Mucosa of descending colon (tissue), 3 donors: ENCODE measurements at regions not wholly inside any gene's neighbourhood (a gene's known extent, or its start where the extent isn't known, plus 50 kb on each side); places are given as distances from the start of the nearest gene placed in this dataset.

ENCODE experiments used
- ATAC-seq: fragments of 200-7000 bp; cut with Tn5 transposase; one replicate; pipeline ENCODE4 v1.9.1; 2020; ENCODE audit warnings: mild to moderate bottlenecking, moderate library complexity
- DNase-seq, 3 donors: peaks; one replicate each; pipeline ENCODE4 v3.0.0-alpha.2; 2020
- H3K36me3 ChIP-seq: fragments of 200-600 bp; one replicate; pipeline ENCODE4 v1.8.0; 2021; ENCODE audit warnings: low read depth, mild to moderate bottlenecking
- H3K4me1 ChIP-seq: fragments of 200-600 bp; one replicate; pipeline ENCODE4 v1.8.0; 2021; ENCODE audit warnings: low read depth, mild to moderate bottlenecking
- H3K4me3 ChIP-seq: fragments of 200-600 bp; one replicate; pipeline ENCODE4 v1.8.0; 2021; ENCODE audit warnings: mild to moderate bottlenecking
- H3K9me3 ChIP-seq: fragments of 200-600 bp; one replicate; pipeline ENCODE4 v1.8.0; 2021; ENCODE audit warnings: mild to moderate bottlenecking
- CTCF ChIP-seq: fragments of 200-600 bp; IDR thresholded peaks from one replicate; pipeline ENCODE4 v1.8.0; 2022; ENCODE audit warnings: antibody characterized with exemption, mild to moderate bottlenecking
- intact Hi-C, 2 donors: fragments of 100-400 bp; cut with DNase I in 1 of 2; cut with micrococcal nuclease in 1 of 2; formaldehyde crosslinking; loops; one replicate each; pipeline versions ENCODE4 v1.11.0 to v1.11.1; 2022; cut with DNase I, micrococcal nuclease
- donor health status: DM: no; HTN: no; CAD: no; lungs with moderate emphysema.
- donor health status: DM: no; HTN: no; CAD: no.
- donor health status: DM: no; HTN: yes; CAD: no.

GRCh38 chr7:22581099-22581498 lies 81.1 kb upstream of the STEAP1B start:
- no peak for TF ChIP-seq CTCF
- intact Hi-C loops = no loop called here
- H3K9me3 ChIP-seq = no peaks in the 10 kb centered on the region
- no peaks in the 10 kb centered on the region for H3K36me3 ChIP-seq
- no peak for ATAC-seq
- no peak for DNase-seq
- no peak overlapping the region for H3K4me3 ChIP-seq
- no peaks in the 10 kb centered on the region for H3K4me1 ChIP-seq

GRCh38 chr7:22579961-22580360 lies 80.0 kb upstream of the STEAP1B start:
- DNase-seq (no peak), ATAC-seq (no peak)
- intact Hi-C loops = no loop called here
- TF ChIP-seq CTCF = no peak
- H3K4me3 ChIP-seq = no peak overlapping the region
- H3K9me3 ChIP-seq = no peaks in the 10 kb centered on the region
- H3K36me3 ChIP-seq = no peaks in the 10 kb centered on the region
- no peaks in the 10 kb centered on the region for H3K4me1 ChIP-seq

GRCh38 chr7:22578007-22578733 lies 78.2 kb upstream of the STEAP1B start:
- no peaks in the 10 kb centered on the region for H3K9me3 ChIP-seq
- no peak overlapping the region for H3K4me3 ChIP-seq
- no peak for TF ChIP-seq CTCF
- intact Hi-C loops = no loop called here
- no peaks in the 10 kb centered on the region for H3K4me1 ChIP-seq
- no peak for ATAC-seq
- DNase-seq = no peak
- no peaks in the 10 kb centered on the region for H3K36me3 ChIP-seq

- Histone ChIP-seq H3K4me3 (no peak overlapping the region), H3K9me3 (no peaks in the 10 kb centered on the region), H3K36me3 (no peaks in the 10 kb centered on the region), H3K4me1 (no peaks in the 10 kb centered on the region)
- DNase-seq (peak in 1 of 3 donors; percentile 25), ATAC-seq (peak; percentile 70)
- no peak for TF ChIP-seq CTCF
- intact Hi-C loops = no loop called here
These were observed 77.5 kb upstream of the STEAP1B start for GRCh38 chr7:22577470-22578001.

- Histone ChIP-seq H3K9me3 (no peaks in the 10 kb centered on the region), H3K4me1 (no peaks in the 10 kb centered on the region), H3K36me3 (no peaks in the 10 kb centered on the region), H3K4me3 (no peak overlapping the region)
- no peak for DNase-seq
- TF ChIP-seq CTCF = no peak
- intact Hi-C loops = no loop called here
- ATAC-seq = no peak
These were observed 76.9 kb upstream of the STEAP1B start for GRCh38 chr7:22576612-22577469.
